ENCODE measurements at regions not wholly inside any gene's neighbourhood (a gene's known extent, or its start where the extent isn't known, plus 50 kb on each side); places are given as distances from the start of the nearest gene placed in this dataset.

GRCh38 chr6:104087765-104088164 is 772.0 kb downstream of the HACE1 start:
- H3K36me3 Mint-ChIP-seq, result peaks cover 7% of the 10 kb centered on the region
- no peak for ATAC-seq
- DNase-seq (ENCODE audit: low spot score), result no peak
- no peak overlapping the region for H3K4me3 Mint-ChIP-seq
- H3K27me3 Mint-ChIP-seq, result no peaks in the 10 kb centered on the region
- peaks cover 9% of the 10 kb centered on the region for H3K9me3 Mint-ChIP-seq
- H3K4me1 Mint-ChIP-seq (ENCODE audit: low read depth in 2 of 2), result no peaks in the 10 kb centered on the region
- no peak overlapping the region for H3K27ac Mint-ChIP-seq

GRCh38 chr6:104068281-104068680 is 791.4 kb downstream of the HACE1 start:
- H3K27me3 Mint-ChIP-seq, result no peaks in the 10 kb centered on the region
- peaks cover 11% of the 10 kb centered on the region for H3K9me3 Mint-ChIP-seq
- no peak overlapping the region for H3K4me3 Mint-ChIP-seq
- H3K36me3 Mint-ChIP-seq, result no peaks in the 10 kb centered on the region
- no peak overlapping the region for H3K27ac Mint-ChIP-seq
- ATAC-seq (no peak), DNase-seq (ENCODE audit: low spot score) (no peak)
- H3K4me1 Mint-ChIP-seq (ENCODE audit: low read depth in 2 of 2), result no peaks in the 10 kb centered on the region

GRCh38 chr6:104064876-104065275 is 794.8 kb downstream of the HACE1 start:
- no peak for DNase-seq (ENCODE audit: low spot score)
- Mint-ChIP-seq H3K27me3 (no peaks in the 10 kb centered on the region), H3K27ac (no peak overlapping the region), H3K4me3 (no peak overlapping the region), H3K36me3 (no peaks in the 10 kb centered on the region), H3K9me3 (peaks cover 10% of the 10 kb centered on the region), H3K4me1 (ENCODE audit: low read depth in 2 of 2) (no peaks in the 10 kb centered on the region)
- no peak for ATAC-seq

- DNase-seq (ENCODE audit: low spot score) (no peak), ATAC-seq (no peak)
- peaks cover 12% of the 10 kb centered on the region for H3K9me3 Mint-ChIP-seq
- no peaks in the 10 kb centered on the region for H3K27me3 Mint-ChIP-seq
- H3K4me1 Mint-ChIP-seq (ENCODE audit: low read depth in 2 of 2), result no peaks in the 10 kb centered on the region
- H3K4me3 Mint-ChIP-seq, result no peak overlapping the region
- H3K27ac Mint-ChIP-seq, result no peak overlapping the region
- no peaks in the 10 kb centered on the region for H3K36me3 Mint-ChIP-seq
These were observed 809.3 kb downstream of the HACE1 start for GRCh38 chr6:104050455-104050854.

- Mint-ChIP-seq H3K27me3 (no peaks in the 10 kb centered on the region), H3K36me3 (no peaks in the 10 kb centered on the region), H3K27ac (no peak overlapping the region), H3K4me3 (no peak overlapping the region), H3K9me3 (peaks cover 25% of the 10 kb centered on the region), H3K4me1 (ENCODE audit: low read depth in 2 of 2) (no peaks in the 10 kb centered on the region)
- DNase-seq (ENCODE audit: low spot score) (no peak), ATAC-seq (no peak)
These were observed 813.3 kb downstream of the HACE1 start for GRCh38 chr6:104046426-104046825.

- no peak overlapping the region for H3K4me3 Mint-ChIP-seq
- no peak for ATAC-seq
- peaks cover 3% of the 10 kb centered on the region for H3K9me3 Mint-ChIP-seq
- H3K36me3 Mint-ChIP-seq, result no peaks in the 10 kb centered on the region
- no peaks in the 10 kb centered on the region for H3K27me3 Mint-ChIP-seq
- no peaks in the 10 kb centered on the region for H3K4me1 Mint-ChIP-seq (ENCODE audit: low read depth in 2 of 2)
- DNase-seq (ENCODE audit: low spot score), result no peak
- no peak overlapping the region for H3K27ac Mint-ChIP-seq
These were observed 828.4 kb downstream of the HACE1 start for GRCh38 chr6:104031346-104031745.

- Mint-ChIP-seq H3K9me3 (peaks cover 5% of the 10 kb centered on the region), H3K4me3 (no peak overlapping the region), H3K36me3 (no peaks in the 10 kb centered on the region), H3K27me3 (no peaks in the 10 kb centered on the region), H3K27ac (no peak overlapping the region), H3K4me1 (ENCODE audit: low read depth in 2 of 2) (no peaks in the 10 kb centered on the region)
- DNase-seq (ENCODE audit: low spot score), result no peak
- no peak for ATAC-seq
These were observed 837.6 kb downstream of the HACE1 start for GRCh38 chr6:104022126-104022525.

GRCh38 chr6:104019075-104019753 is 840.5 kb downstream of the HACE1 start:
- DNase-seq (ENCODE audit: low spot score) (no peak), ATAC-seq (no peak)
- H3K36me3 Mint-ChIP-seq, result no peaks in the 10 kb centered on the region
- H3K27me3 Mint-ChIP-seq, result no peaks in the 10 kb centered on the region
- peaks cover 9% of the 10 kb centered on the region for H3K9me3 Mint-ChIP-seq
- H3K4me3 Mint-ChIP-seq, result no peak overlapping the region
- no peaks in the 10 kb centered on the region for H3K4me1 Mint-ChIP-seq (ENCODE audit: low read depth in 2 of 2)
- no peak overlapping the region for H3K27ac Mint-ChIP-seq

- no peaks in the 10 kb centered on the region for H3K36me3 Mint-ChIP-seq
These were observed 842.0 kb downstream of the HACE1 start for GRCh38 chr6:104017410-104018381.

GRCh38 chr6:104014163-104014959 is 845.4 kb downstream of the HACE1 start:
- no peak for DNase-seq (ENCODE audit: low spot score)
- no peaks in the 10 kb centered on the region for H3K4me1 Mint-ChIP-seq (ENCODE audit: low read depth in 2 of 2)
- H3K4me3 Mint-ChIP-seq, result no peak overlapping the region
- no peaks in the 10 kb centered on the region for H3K36me3 Mint-ChIP-seq
- peaks cover 26% of the 10 kb centered on the region for H3K9me3 Mint-ChIP-seq
- H3K27ac Mint-ChIP-seq, result no peak overlapping the region
- H3K27me3 Mint-ChIP-seq, result no peaks in the 10 kb centered on the region
- ATAC-seq, result no peak

More at GRCh38 chr6:104017410-104018381, 842.0 kb downstream of the HACE1 start:
- H3K4me1 Mint-ChIP-seq (ENCODE audit: low read depth in 2 of 2), result no peaks in the 10 kb centered on the region
- H3K4me3 Mint-ChIP-seq, result no peak overlapping the region
- H3K9me3 Mint-ChIP-seq, result peaks cover 19% of the 10 kb centered on the region
- ATAC-seq (peak in 1 of 2 donors; percentile 33), DNase-seq (ENCODE audit: low spot score) (no peak)
- no peak overlapping the region for H3K27ac Mint-ChIP-seq
- H3K27me3 Mint-ChIP-seq, result no peaks in the 10 kb centered on the region

GRCh38 chr6:104013312-104013971 is 846.3 kb downstream of the HACE1 start:
- no peaks in the 10 kb centered on the region for H3K27me3 Mint-ChIP-seq
- no peaks in the 10 kb centered on the region for H3K36me3 Mint-ChIP-seq
- no peak overlapping the region for H3K27ac Mint-ChIP-seq
- ATAC-seq, result no peak
- no peak overlapping the region for H3K4me3 Mint-ChIP-seq
- no peak for DNase-seq (ENCODE audit: low spot score)
- H3K9me3 Mint-ChIP-seq, result peaks cover 21% of the 10 kb centered on the region
- H3K4me1 Mint-ChIP-seq (ENCODE audit: low read depth in 2 of 2), result no peaks in the 10 kb centered on the region

- Mint-ChIP-seq H3K36me3 (no peaks in the 10 kb centered on the region), H3K27ac (no peak overlapping the region), H3K9me3 (peaks cover 18% of the 10 kb centered on the region), H3K4me3 (no peak overlapping the region), H3K4me1 (ENCODE audit: low read depth in 2 of 2) (no peaks in the 10 kb centered on the region), H3K27me3 (no peaks in the 10 kb centered on the region)
- no peak for ATAC-seq
- DNase-seq (ENCODE audit: low spot score), result no peak
These were observed 848.8 kb downstream of the HACE1 start for GRCh38 chr6:104010897-104011296.

GRCh38 chr6:104003803-104004516 is 855.8 kb downstream of the HACE1 start:
- H3K27ac Mint-ChIP-seq, result no peak overlapping the region
- ATAC-seq, result no peak
- H3K4me3 Mint-ChIP-seq, result no peak overlapping the region
- H3K4me1 Mint-ChIP-seq (ENCODE audit: low read depth in 2 of 2), result no peaks in the 10 kb centered on the region
- no peaks in the 10 kb centered on the region for H3K27me3 Mint-ChIP-seq
- H3K36me3 Mint-ChIP-seq, result no peaks in the 10 kb centered on the region
- no peaks in the 10 kb centered on the region for H3K9me3 Mint-ChIP-seq
- no peak for DNase-seq (ENCODE audit: low spot score)

Measured in natural killer cell treated with Interleukin-12 subunit alpha and Interleukin-12 subunit beta and Interleukin-15 and Interleukin-18, amount 100 ng/mL, for 72 hours (primary cell).